Fibroblast of skin of right quadriceps (primary cell): ENCODE measurements at regions not wholly inside any gene's neighbourhood (a gene's known extent, or its start where the extent isn't known, plus 50 kb on each side); places are given as distances from the start of the nearest gene placed in this dataset.

ENCODE experiments used
- DNase-seq: peaks from one replicate; pipeline ENCODE4 v3.0.0-alpha.2; 2013

DNA sequence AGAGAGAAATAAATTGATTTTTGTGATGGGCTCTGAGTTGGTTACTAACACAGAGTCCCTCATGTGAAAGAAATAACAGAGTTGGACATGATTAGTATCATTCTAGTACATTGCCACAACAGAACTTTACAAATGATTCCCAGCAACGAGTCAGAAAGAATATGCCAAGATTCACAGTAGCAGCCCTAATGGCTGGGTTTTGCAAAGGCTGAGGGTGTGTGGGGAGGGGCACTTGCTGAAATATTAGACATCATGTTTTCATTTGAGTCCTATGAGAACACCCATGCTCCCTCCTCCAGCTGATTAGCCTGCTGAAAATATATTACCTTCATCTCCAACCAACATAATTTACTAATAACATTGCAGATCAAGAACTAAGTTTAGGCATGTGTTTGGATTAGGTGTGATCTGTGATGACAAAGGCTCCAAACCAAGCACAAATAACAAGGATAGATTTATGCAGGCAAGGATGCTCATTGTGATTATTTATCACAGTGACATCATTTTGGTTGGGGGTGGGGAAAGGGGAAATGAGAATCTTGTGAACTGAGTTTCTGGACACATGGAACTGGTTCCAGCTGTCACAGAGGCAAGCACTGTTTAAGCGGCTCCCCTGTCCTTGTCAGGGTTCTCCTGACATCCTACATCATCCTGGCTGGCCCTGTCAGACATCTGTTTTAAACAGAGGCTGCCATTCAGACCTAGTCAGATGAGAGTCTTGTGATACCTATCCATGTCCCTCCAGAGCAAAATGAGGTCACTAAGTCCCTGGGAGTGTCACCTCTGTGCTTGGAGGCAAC, 205.8 kb upstream of the NCKAP5 start:
- peak; percentile 13 for DNase-seq

DNA sequence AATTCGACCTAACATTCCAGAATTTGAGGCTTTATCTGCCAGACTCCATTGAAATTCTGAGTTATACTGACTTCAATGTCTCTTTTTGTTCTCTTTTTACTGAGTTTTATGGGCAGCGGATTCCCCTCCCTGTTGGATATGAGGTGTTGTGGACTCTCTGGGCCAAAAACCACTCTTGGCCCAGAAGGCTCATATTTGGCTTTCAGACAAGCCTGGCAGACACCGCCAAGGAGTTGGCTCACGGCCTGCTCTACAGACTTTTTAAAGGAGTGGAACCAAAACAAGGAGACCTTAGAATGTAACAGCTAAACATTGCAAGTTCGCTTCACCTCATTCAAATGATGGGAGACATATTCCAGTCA, 206.4 kb upstream of the NCKAP5 start:
- DNase-seq = peak; percentile 11

DNA sequence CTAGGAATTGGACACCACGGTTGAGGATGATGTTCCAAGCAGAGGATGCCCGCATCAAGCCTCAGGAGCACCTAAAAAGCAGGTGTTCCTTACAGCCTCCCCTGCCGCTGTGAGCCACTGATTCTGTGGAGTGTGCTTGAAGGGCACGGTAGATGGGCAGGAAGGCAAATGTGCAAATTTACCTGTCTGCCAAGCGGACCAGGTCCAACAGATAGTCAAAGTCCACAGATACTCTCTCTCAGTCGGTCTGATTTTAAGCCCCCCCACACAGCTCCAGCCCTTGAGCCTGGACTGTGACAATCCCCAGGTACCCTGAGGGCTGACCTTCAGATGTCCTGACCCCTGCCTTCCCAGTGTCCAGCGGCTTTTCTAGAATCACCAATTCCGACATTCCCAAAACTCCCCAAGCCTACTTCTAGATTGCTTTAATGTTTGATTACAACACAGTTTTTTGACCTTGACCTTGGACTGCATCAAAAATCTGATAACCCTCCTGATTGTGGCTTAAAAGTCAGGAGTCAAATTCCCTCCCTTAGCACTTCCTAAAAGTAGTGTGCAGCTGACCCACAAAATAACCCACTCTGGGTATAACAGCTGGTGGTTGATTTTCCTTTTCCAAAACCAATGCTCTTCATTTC, 208.8 kb upstream of the NCKAP5 start:
- DNase-seq = no peak

DNA sequence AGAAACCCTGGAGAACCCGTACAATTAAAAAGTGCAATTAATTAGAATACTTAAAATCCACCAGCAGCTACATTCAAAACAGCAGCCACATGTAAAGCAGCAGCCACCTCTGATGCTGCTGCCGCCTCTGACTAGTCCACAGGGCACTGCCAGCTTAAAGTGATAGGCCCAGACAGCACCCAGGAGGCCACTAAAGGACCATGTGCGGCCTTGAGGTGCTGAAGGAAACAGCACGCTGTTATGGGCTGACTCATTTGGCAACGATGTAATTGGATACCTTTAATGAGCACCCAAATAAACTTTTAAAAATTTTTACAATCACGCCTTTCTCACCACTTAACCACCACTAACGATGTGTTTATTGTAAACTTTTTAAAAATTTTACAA, 209.3 kb upstream of the NCKAP5 start:
- DNase-seq = peak; percentile 52

DNA sequence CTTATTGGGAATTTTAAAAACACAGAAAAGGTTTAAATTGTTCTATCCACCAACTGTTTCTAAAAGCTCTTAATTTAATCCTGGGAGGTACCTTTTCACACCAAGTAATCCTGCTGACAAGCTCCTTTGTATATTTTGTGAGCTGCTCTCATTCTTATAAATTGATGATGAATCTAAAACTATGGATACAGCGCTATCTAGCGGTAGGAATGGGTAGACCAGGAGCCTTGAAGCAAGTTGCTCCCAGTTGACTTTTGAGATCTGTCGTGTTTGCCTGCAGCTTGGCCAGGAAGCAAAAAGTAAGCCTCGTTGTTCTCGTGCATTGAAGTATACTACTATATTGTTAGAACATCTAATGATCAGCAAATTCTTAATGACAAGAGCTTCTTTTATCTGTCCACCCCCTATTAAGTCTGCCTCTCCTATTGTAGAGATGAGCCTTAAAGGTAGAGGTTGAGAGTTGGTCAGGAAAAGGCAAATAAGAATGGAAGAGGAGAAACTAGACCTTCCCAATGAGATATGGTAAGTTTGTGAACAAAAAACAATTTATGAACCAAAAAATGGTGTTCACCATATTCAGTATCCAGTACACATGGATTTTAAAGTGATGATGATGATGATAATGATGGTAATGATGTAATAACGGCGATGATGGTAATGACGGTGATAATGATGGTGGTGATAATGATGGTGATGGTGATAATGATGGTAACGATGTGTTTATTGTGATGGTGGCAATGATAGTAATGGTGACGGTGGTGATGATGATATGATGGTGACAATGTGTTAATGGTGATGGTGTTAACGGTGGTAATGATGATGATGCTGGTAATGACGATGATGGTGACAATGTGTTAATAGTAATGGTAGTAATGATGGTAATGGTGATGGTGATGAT, 212.1 kb upstream of the NCKAP5 start:
- peak; percentile 80 for DNase-seq

DNA sequence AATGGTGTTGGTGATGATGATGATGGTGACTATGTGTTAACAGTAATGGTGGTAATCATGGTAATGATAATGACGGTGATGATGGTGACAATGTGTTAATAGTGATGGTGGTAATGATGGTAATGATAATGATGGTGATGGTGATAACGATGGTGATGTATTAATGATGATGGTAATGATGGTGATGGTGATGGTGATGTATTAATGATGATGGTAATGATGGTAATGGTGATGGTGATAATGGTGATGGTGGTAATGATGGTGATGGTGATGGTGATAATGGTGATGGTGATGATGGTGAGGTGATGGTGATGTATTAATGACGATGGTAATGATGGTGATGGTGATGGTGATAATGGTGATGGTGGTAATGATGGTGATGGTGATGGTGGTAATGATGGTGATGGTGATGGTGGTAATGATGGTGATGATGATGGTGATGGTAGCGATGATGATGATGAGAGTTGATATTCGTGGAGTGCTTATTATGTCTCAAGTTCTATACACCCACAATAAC, 212.8 kb upstream of the NCKAP5 start:
- DNase-seq = no peak

DNA sequence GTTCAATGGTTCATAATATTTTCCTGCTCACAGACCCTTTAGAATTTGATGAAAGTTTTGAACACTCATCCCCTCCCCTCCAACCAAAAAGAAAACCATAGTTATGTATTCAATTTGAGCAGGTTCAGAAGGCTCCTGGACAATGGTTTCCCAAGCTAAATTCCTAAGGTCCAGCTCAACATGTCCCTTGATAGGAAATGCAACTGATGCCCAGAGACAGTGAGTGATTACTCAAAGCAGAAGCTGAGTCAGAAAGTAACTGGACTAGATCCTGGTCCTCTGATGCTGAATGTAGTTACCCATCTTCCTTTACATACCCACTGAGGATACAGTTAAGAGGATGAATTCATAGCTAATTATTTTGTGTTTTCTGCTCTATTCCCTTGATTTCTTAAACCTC, 218.9 kb upstream of the NCKAP5 start:
- DNase-seq = peak; percentile 61

DNA sequence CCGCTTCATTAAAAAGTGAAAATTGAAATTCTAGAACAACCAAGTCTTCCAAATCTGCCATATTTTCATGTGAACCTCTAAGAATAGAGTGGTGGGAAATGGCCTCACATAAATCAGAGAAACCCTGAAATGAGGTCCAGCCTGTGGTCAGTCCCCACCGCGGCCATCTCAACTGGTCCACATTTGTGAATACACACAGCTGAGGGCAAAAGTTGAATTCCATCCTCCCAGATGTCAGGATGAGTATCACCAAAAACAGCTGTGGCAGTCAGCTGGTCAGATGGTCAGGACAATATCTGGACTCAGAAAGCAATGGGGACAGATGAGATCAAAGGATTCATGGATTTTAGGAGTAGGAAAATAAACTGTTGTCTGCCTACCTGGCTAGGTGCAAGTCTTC, 219.4 kb upstream of the NCKAP5 start:
- DNase-seq = no peak

DNA sequence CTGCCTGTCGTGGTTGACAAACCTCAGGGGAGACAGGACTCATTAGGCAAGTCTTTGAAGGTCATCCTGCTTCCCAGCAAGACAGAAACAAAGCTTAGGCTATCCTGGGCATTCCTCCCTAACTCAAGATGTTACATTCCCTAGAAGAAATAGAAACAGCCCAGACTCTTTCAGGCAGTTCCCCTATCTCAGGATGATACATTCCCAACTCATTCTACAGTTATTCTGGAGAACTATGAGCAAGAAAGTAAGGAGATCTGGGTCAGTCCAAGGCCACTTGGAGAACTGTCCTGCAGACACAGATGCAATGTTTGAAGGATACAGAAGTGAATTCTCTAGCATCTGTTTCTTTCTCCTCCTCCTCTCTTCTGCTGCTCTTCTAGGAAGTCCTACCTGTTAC, 220.1 kb upstream of the NCKAP5 start:
- DNase-seq = peak; percentile 31

DNA sequence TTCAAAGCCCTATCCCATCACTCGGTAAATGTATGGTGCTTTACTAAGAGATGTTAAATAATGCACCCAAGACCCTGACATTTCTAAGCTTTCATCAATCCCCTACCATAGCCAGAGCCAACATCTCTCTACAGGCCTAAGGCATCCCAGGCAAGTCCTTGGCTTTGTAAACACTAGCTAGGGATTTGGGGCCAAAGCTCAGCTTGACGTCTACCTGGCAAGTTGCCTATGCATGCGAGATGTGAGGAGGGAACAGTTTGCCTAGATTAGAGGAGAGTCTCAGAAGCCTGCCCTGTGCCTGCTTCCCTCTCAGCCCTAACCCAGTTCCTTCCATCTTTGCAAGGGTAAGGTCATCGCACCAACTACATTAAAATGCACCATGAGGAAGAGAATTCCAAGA, 221.5 kb upstream of the NCKAP5 start:
- DNase-seq = peak; percentile 9

DNA sequence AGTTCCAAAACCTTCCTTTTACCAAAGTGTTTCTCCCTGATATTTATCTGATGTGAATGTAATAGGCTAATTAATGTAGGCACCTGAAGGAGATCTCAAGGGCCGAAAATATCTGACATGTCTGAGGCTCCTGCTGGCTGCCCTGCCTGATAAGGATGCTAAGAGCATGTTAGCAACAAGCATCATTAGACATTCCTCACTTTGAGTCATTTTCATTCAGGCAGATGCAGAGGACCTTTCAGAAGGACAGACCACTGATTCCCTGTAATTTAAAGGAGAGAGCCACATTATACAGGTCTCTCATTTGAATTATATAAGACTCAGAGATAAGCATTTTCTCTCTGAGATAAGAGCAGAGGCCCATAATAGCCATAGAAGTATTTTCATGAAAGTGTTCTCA, 222.4 kb upstream of the NCKAP5 start:
- peak; percentile 48 for DNase-seq

DNA sequence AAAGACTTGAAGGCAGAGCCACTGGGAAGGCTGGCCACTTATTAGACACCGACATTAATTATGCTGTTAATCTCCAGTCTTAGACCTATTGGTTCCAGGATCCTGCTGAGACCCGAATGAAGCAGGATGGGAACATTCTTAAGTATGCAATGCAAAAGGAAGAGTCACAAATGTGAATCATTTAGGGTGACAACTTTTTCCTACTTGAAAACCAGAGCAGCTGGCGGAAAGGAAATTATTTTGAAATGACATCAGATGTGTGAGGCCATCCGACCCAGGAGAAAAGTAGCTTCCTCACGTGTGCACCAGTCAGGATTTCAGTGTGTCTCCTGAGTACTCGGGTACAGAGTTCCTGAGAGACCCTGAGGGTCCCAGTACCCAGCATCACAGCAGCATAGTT, 222.9 kb upstream of the NCKAP5 start:
- peak; percentile 84 for DNase-seq

DNA sequence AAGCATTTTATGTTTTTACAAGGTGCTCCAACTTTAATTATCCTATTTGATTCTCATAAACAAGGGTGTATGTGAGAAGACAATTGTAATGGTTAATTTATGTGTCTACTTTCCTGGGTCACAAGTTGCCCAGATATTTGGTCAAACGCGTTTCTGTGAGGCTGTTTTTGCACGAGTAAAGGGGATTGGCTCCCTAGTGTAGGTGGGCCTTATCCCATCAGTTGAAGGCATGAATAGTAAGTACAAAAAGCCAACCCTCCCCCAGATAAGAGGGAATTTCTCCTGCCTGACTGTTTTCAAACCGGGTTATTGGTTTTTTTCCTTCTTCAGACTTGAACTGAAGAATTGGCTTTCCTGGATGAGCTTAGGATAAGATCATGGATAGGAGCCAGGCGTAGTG, 224.0 kb upstream of the NCKAP5 start:
- DNase-seq = no peak

DNA sequence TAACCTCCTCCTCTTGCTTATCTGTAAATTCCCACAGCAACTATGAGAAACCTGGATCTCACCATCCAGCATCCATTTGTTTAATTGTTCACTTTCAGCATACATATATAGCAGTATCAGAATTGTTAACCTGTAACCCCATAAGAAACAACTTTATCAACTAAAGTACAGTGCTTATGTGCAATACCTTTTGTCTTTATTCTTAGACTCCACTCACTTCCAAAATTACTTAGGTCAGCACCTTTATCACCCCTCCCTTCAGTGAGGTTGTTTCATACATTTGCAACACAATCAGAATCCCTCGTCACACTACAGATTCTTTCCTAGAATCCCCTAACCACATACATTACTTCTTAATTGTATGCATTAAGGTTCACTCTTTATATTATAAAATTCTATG, 225.9 kb upstream of the NCKAP5 start:
- DNase-seq = no peak

DNA sequence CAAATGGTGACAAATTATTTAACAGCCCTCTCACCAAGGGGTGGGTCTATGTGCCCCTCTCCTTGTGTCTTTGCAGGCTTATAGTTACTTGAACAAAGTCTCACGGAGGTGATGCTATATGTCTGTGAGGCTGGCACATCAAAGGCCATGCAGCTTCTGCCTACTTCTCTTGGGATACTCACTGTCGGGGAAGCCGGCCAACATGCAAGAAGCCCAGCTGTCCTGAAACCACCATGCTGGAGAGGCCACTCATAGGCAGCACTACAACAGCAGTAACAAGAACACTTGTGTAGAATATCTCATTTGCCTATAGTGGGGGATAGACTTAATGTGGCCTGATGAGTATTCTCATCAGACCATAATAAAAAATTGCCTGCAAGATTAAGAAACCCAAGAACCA, 233.7 kb upstream of the NCKAP5 start:
- DNase-seq = no peak

DNA sequence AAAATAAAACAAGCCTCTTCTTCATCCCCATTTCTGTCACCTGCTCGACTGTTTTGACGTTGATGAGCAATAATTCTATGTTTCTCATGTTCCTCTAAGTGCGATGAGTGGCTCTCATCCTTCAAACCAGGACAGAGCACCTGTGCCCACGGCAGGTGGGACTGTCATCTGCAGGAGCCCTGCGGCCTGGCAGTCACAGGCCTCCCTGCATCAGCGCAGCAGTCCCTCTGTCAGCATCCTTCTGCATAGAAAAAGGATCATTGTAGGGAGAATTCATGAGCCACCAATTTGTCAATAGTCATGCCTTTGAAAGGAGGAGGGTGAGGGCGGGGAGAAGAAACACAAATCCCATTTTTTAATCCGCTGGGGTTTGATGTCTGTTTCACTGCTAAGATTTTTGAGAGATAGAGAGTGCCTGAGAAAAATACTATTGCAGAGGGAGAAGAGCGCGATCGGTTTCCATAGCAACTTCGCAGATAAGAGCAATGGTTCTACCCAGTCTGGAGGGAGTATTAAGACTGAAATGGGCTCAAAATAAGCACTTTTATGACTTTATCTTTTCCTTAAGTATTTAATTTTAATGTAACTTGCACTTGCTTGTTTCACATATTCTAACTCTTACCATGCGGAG, 234.3 kb upstream of the NCKAP5 start:
- DNase-seq = no peak

DNA sequence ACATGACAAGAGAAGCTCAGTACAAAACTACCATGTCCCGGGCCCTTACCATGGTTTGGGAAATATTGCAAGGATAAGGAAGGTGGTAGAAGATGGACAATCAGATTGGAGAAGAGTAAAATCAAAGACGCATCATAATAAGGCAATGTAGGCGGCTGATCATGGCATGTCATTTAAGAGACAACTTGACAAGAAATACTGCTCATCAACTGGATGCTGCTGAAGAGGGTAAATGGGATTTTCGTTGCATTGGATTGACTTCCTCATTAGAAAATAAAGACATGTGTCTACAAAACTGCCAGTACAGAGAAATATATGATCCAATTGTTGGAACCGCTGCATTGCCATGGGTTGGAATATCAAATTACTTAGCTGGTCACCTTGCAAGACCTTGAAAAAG, 238.3 kb upstream of the NCKAP5 start:
- no peak for DNase-seq

DNA sequence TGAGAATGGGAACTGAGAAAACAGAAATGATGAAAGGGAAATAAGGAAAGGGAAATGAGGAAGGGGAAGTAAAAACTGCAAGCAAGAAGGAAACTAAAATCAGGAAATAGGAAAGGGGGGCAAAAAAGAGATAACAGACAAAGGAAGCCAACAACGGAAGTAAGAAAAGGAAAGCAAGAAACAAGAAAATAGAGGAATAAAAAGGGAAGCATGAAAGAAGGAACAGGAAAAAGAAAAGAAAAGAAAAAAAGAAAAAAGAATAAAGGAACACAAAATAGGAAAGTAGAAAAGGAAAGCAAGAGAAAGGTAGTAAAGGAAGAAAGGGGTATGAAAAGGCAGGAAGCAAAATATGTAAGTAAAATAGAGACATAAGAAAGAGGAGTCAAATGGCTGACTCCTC, 241.2 kb upstream of the NCKAP5 start:
- no peak for DNase-seq

DNA sequence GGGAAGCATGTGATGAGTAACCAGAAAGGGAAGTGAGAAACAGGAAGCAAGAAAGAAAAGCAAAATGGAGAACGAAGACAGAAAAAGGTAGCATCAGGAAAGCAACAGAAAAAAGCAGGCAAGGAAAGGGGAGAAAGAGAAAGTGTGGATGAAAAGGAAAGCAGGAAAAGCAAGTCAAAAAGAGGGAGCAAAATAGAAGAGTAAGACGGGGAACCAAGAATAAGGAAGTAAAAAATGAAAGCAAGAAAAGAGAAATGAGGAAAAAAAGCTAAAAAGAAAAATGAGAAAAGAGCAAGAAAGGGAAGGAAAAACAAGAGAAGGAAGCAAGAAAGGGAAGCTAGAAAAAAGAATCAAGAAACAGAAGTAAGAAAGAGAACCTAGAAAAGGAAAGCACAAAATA, 242.3 kb upstream of the NCKAP5 start:
- no peak for DNase-seq

DNA sequence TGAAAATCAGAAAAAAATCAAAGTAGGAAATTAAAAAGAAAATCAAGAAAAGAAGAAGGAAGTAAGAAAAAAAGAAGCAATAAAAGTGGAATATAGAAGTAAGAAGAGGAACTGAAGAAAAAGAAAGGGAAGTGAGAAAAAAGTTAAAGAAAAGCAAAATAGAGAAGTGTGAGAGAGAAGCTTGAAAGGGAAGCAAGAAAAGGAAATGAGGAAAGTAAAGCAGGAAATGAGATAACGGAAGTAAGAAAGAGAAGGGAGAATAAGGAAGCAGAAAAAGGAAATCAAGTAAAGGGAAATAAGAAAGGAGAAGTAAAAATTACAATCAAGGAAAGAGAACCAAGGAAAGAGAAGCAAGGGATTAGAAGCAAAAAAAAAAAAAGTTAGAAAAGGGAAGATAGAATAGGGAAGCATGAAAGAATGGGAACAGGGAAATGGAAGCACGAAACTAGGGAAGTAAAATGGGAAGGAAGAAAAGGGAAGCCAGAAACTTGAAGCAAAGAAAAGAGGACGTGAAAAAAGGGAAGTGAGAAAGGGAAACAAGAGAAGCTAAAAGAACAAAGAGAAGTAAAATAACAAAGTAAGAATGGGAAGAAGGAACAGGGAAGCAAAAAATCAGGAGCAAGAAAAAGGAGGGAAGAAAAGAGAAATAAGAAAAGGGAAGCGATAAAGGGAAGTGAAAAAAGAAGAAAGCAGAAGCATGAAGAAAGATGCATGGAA, 243.3 kb upstream of the NCKAP5 start:
- DNase-seq = no peak

DNA sequence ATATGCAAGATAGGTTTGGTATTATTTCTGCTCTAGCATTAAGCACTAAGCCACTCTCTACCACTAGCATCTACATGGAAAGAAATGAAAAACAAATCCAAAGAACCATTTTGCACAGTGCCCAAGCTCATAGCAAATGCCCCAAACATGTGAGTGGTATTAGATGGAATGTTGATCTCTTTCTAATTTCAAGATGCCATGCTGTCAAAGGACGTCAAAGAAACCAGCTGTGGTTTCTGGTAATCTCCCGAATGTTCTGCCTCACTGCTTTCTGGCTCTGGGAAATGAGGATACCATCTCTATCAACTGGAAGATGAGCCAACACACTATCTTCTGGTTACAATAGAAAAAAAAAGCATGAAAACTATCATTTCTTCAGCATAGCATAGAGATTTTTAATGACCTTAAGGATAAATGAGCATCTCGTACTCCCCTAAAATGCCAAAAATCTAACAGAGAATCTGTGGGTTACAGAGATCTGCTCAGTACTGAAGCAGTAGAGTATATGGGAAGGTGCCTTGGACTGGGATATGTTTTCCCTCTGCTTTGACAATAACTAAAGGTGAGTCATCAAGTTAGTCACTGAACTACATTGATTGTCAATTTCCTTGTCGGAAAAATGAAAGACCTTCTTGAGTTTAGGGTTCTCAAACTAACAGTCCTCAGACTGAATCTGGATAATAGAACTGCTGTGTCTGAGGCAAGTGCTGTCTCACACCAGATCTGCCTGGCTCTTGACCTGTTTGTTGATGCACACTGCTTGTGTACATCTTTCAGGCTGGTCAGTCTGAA, 244.8 kb upstream of the NCKAP5 start:
- DNase-seq = peak; percentile 48

DNA sequence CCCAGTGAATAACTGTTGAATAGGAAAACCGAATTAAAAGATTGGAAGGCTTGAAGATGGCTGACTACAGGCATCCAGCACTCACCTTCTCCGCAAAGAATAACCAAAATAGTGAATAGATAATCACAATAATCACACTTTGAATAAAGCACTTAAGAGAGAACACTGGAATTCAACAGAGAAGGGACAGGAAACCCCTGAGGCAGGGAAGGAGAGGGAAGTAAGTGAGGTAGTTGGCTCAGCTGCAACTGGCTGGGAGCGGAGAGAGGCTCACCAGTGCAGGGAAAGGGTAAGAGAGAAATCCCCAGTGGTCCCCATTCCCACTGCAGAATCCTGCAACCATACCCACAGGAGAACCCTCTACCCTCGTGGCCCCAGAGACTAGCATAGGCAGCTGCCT, 246.6 kb upstream of the NCKAP5 start:
- no peak for DNase-seq
